HCT116 (cell line): ENCODE measurements at regions not wholly inside any gene's neighbourhood (a gene's known extent, or its start where the extent isn't known, plus 50 kb on each side); places are given as distances from the start of the nearest gene placed in this dataset.
A peak's percentile ranks its signal among the peaks of the same experiment; 100 is the strongest.

ENCODE experiments used
- ATAC-seq: fragments of 200-7000 bp; cut with Tn5 transposase; 2 replicates; pipeline ENCODE4 v1.9.1; 2020; ENCODE audit warnings: mild to moderate bottlenecking, moderate library complexity
- BruUV-seq: library from RNA; stranded (reverse); fragments of 400-500 nt; replicated peaks from 2 replicates; lab custom pipeline; 2021; lab: Mats Ljungman, UMichigan
- CTCF ChIA-PET: fragments of 300-600 bp; sonication (Branson Sonifier 250); formaldehyde crosslinking; loops from one replicate; lab custom pipeline; 2021; ENCODE audit warnings: antibody characterized with exemption; lab: Charles Lee
- POLR2A ChIA-PET: fragments of 300-600, 350-600 bp; sonication (Branson Sonifier 250); formaldehyde crosslinking; loops from one replicate; lab custom pipeline; 2021; ENCODE audit warnings: antibody characterized with exemption; lab: Charles Lee
- RAD21 ChIA-PET, 2 experiments: fragments of 300-600 bp; sonication (Branson Sonifier 250); formaldehyde crosslinking; loops; one replicate each; lab custom pipeline; 2023; ENCODE audit warnings: low total read pairs in 2 of 2; ENCODE audit not compliant: uncharacterized antibody in 2 of 2, unreplicated experiment in 2 of 2, low non-redundant PET in 1 of 2; lab: Charles Lee
- DNase-seq: peaks from one replicate; pipeline ENCODE4 v3.0.0-alpha.2; 2010; ENCODE audit warnings: low read depth, low spot score
- H2AFZ ChIP-seq: fragments of 200-600 bp; shearing (Covaris generic), sonication (generic); 2 replicates; pipeline ENCODE4 v1.6.1; 2017; ENCODE audit warnings: low read depth, mixed run types, mixed read lengths, antibody characterized with exemption, low read length; ENCODE audit not compliant: poor library complexity, severe bottlenecking
- H3K27ac ChIP-seq: 2 replicates; pipeline ENCODE4 v1.5.1; 2012; ENCODE audit warnings: low read depth, low read length
- H3K27me3 ChIP-seq: fragments of 200-600 bp; sonication (generic); 2 replicates; pipeline ENCODE4 v1.6.1; 2016; ENCODE audit warnings: mixed run types, low read length, mixed read lengths; ENCODE audit not compliant: insufficient read depth
- H3K36me3 ChIP-seq, 2 experiments: fragments of 200-500 bp in 1 of 2; fragments of 200-600 bp in 1 of 2; sonication (Bioruptor generic) in 1 of 2; sonication (generic) in 1 of 2; 2 replicates each; pipeline versions ENCODE4 v1.5.1 to v1.6.1; 2014 to 2016; ENCODE audit warnings: low read length in 2 of 2, inconsistent platforms in 1 of 2, mixed read lengths in 1 of 2, mixed run types in 1 of 2; ENCODE audit not compliant: insufficient read depth in 2 of 2, control insufficient read depth in 1 of 2
- H3K4me1 ChIP-seq, 2 experiments: fragments of 200-600 bp in 1 of 2; sonication (generic) in 1 of 2; 2 replicates each; pipeline versions ENCODE4 v1.5.1 to v1.6.1; 2012 to 2017; ENCODE audit warnings: low read length in 2 of 2, inconsistent platforms in 1 of 2, mild to moderate bottlenecking in 1 of 2, mixed read lengths in 1 of 2, mixed run types in 1 of 2, moderate library complexity in 1 of 2; ENCODE audit not compliant: insufficient read depth in 2 of 2, control insufficient read depth in 1 of 2
- H3K4me2 ChIP-seq: fragments of 200-600 bp; sonication (generic); 2 replicates; pipeline ENCODE4 v1.6.1; 2017; ENCODE audit warnings: mixed run types, low read length, mixed read lengths
- H3K4me3 ChIP-seq, 2 experiments: fragments of 200-600 bp in 1 of 2; sonication (generic) in 1 of 2; replicated peaks in 1 of 2; 2 replicates each; pipeline ENCODE4 v1.5.1; 2011 to 2016; ENCODE audit warnings: low read length in 2 of 2, control low read depth in 1 of 2, low read depth in 1 of 2, mild to moderate bottlenecking in 1 of 2, mixed read lengths in 1 of 2, mixed run types in 1 of 2
- H3K79me2 ChIP-seq: fragments of 200-600 bp; sonication (generic); 2 replicates; pipeline ENCODE4 v1.6.1; 2017; ENCODE audit warnings: mild to moderate bottlenecking, mixed run types, low read length, moderate library complexity, mixed read lengths; ENCODE audit not compliant: insufficient read depth
- H3K9ac ChIP-seq: fragments of 200-600 bp; sonication (generic); 2 replicates; pipeline ENCODE4 v1.6.1; 2016; ENCODE audit warnings: low read length, mixed read lengths
- H3K9me2 ChIP-seq: fragments of 200-600 bp; sonication (generic), shearing (Covaris generic); 2 replicates; pipeline ENCODE4 v1.6.1; 2017; ENCODE audit warnings: mixed run types, mild to moderate bottlenecking, moderate library complexity; ENCODE audit not compliant: insufficient read depth
- H3K9me3 ChIP-seq, 2 experiments: fragments of 200-500 bp in 1 of 2; fragments of 200-600 bp in 1 of 2; sonication (Bioruptor generic) in 1 of 2; sonication (generic) in 1 of 2; 2 replicates each; pipeline ENCODE4 v1.6.1; 2014 to 2017; ENCODE audit warnings: low read length in 2 of 2, mixed read lengths in 2 of 2, inconsistent platforms in 1 of 2, low read depth in 1 of 2, mild to moderate bottlenecking in 1 of 2, mixed run types in 1 of 2, moderate library complexity in 1 of 2; ENCODE audit not compliant: control insufficient read depth in 1 of 2, insufficient read depth in 1 of 2
- H4K20me1 ChIP-seq: fragments of 200-600 bp; sonication (generic), shearing (Covaris generic); 2 replicates; pipeline ENCODE4 v1.6.1; 2017; ENCODE audit warnings: mixed run types, mild to moderate bottlenecking, moderate library complexity; ENCODE audit not compliant: insufficient read depth
- EGR1 ChIP-seq: IDR thresholded peaks from 2 replicates; pipeline ENCODE4 v1.6.1; 2012; ENCODE audit warnings: low read depth
- EZH2 ChIP-seq: fragments of 200-600 bp; sonication (generic); IDR thresholded peaks from 2 replicates; pipeline ENCODE4 v1.6.1; 2017; ENCODE audit warnings: antibody characterized with exemption, mixed run types
- RAD21 ChIP-seq: IDR thresholded peaks from 2 replicates; pipeline ENCODE4 v1.6.1; 2012; ENCODE audit warnings: low read depth, mild to moderate bottlenecking
- SP1 ChIP-seq: IDR thresholded peaks from 2 replicates; pipeline ENCODE4 v1.6.1; 2012; ENCODE audit warnings: low read depth
- SRF ChIP-seq: IDR thresholded peaks from 2 replicates; pipeline ENCODE4 v1.6.1; 2012; ENCODE audit warnings: low read depth
- TCF7L2 ChIP-seq: IDR thresholded peaks from 2 replicates; pipeline ENCODE4 v1.7.0; 2011; ENCODE audit warnings: borderline replicate concordance, inconsistent platforms; ENCODE audit not compliant: insufficient read depth, insufficient read length; ENCODE audit errors: extremely low read depth
- ZBTB33 ChIP-seq: IDR thresholded peaks from 2 replicates; pipeline ENCODE4 v1.6.1; 2011; ENCODE audit warnings: mild to moderate bottlenecking, low read length, moderate library complexity; ENCODE audit not compliant: insufficient replicate concordance; ENCODE audit errors: extremely low read depth
- intact Hi-C: fragments of 100-400 bp; cut with micrococcal nuclease; formaldehyde crosslinking; loops from 2 replicates; pipeline ENCODE4 v1.10.0; 2022
- TF ChIP-seq, protein P1 (sequence below): IDR thresholded peaks from 2 replicates; pipeline ENCODE4 v1.6.1; 2012
- TF ChIP-seq, protein P2 (sequence below), 3 experiments: fragments of 200-600 bp in 1 of 3; sonication (generic) in 1 of 3; IDR thresholded peaks in 2 of 3; conservative IDR thresholded peaks in 1 of 3; 2 replicates each; pipeline ENCODE4 v1.5.1; 2012 to 2017; ENCODE audit warnings: low read depth in 2 of 3, low read length in 2 of 3, antibody characterized with exemption in 1 of 3, borderline replicate concordance in 1 of 3, control low read depth in 1 of 3, mild to moderate bottlenecking in 1 of 3, mixed read lengths in 1 of 3, mixed run types in 1 of 3, moderate library complexity in 1 of 3; ENCODE audit not compliant: insufficient read depth in 1 of 3

DNA sequence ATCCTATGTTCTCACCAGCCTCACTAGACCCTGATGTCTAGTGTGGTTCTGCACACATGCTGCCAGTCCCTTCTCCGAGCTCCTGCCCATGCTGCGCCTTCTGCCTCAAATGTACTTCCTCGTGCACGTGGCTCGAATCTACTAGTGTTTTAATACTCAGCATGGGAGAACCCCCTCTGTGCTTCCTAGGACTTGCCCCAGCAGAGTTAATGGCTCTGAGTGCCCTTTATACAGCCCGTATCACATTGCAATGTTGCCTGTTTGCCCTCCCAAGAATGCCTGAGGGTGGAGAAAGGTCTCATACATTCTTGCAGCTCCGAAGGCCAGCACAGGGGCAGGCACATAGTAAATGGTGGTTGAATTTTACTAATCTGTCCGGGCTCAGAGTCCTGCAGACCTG lies 190.8 kb upstream of the NLRP1 start:
- H3K9me2 ChIP-seq: no peaks in the 10 kb centered on the region
- H3K4me1 ChIP-seq: peaks cover 0 to under 1% of the 10 kb centered on the region in 2 experiments; a peak in 2 of 4 replicates
- intact Hi-C loops: no loop called here
- H3K27me3 ChIP-seq: peaks cover 28% of the 10 kb centered on the region
- H4K20me1 ChIP-seq: no peaks in the 10 kb centered on the region
- ATAC-seq: no peak
- H2AFZ ChIP-seq: no peak overlapping the region
- H3K79me2 ChIP-seq: no peaks in the 10 kb centered on the region
- CTCF ChIA-PET: no interaction called here
- no peak overlapping the region for H3K4me3 ChIP-seq
- no peaks in the 10 kb centered on the region for H3K9me3 ChIP-seq
- H3K36me3 ChIP-seq: no peaks in the 10 kb centered on the region
- POLR2A ChIA-PET: no interaction called here
- no peak overlapping the region for H3K27ac ChIP-seq
- H3K4me2 ChIP-seq: no peak overlapping the region
- no peak overlapping the region for H3K9ac ChIP-seq
- RAD21 ChIA-PET: no interaction called here
- BruUV-seq: no TSS peak
- DNase-seq: no peak
- TF ChIP-seq SRF: no peak
- TF ChIP-seq SP1: no peak
- TF ChIP-seq ZBTB33: no peak
- TF ChIP-seq, protein P1, sequence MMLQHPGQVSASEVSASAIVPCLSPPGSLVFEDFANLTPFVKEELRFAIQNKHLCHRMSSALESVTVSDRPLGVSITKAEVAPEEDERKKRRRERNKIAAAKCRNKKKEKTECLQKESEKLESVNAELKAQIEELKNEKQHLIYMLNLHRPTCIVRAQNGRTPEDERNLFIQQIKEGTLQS: no peak

GRCh38 chr17:5780476-5780875 lies 196.2 kb upstream of the NLRP1 start:
- TF ChIP-seq, protein P2, sequence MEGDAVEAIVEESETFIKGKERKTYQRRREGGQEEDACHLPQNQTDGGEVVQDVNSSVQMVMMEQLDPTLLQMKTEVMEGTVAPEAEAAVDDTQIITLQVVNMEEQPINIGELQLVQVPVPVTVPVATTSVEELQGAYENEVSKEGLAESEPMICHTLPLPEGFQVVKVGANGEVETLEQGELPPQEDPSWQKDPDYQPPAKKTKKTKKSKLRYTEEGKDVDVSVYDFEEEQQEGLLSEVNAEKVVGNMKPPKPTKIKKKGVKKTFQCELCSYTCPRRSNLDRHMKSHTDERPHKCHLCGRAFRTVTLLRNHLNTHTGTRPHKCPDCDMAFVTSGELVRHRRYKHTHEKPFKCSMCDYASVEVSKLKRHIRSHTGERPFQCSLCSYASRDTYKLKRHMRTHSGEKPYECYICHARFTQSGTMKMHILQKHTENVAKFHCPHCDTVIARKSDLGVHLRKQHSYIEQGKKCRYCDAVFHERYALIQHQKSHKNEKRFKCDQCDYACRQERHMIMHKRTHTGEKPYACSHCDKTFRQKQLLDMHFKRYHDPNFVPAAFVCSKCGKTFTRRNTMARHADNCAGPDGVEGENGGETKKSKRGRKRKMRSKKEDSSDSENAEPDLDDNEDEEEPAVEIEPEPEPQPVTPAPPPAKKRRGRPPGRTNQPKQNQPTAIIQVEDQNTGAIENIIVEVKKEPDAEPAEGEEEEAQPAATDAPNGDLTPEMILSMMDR (IDR thresholded peaks at IDR 0.05 in 2 of 3, conservative IDR thresholded peaks at IDR 0.05 in 1 of 3; ENCODE audit: borderline replicate concordance in 1 of 3, insufficient read depth in 1 of 3, low read depth in 2 of 3, low read length in 2 of 3): peak in 2 of 3 experiments; percentile 7 to 23; a peak in 1 of 6 replicates
- peak; percentile 22; the same call in 1 of the 2 replicates for TF ChIP-seq RAD21
- TF ChIP-seq EZH2: no peak
- peak; percentile 84 for TF ChIP-seq EGR1
- TF ChIP-seq TCF7L2: no peak
- Histone ChIP-seq H3K4me2 (peak overlapping the region; percentile 43), H3K9ac (no peak overlapping the region), H3K9me3 (no peaks in the 10 kb centered on the region), H3K79me2 (no peaks in the 10 kb centered on the region), H4K20me1 (no peaks in the 10 kb centered on the region), H3K4me1 (peaks cover 2 to 17% of the 10 kb centered on the region in 2 experiments; a peak in 3 of 4 replicates), H3K36me3 (no peaks in the 10 kb centered on the region), H3K9me2 (no peaks in the 10 kb centered on the region), H3K4me3 (no peak overlapping the region), H2AFZ (peak overlapping the region; percentile 36), H3K27ac (no peak overlapping the region), H3K27me3 (peaks cover 9% of the 10 kb centered on the region)
- intact Hi-C loops: no loop called here
- BruUV-seq: no TSS peak
- ATAC-seq (peak; percentile 85), DNase-seq (peak; percentile 31)
- POLR2A ChIA-PET: no interaction called here
- CTCF ChIA-PET: interaction anchor here (1.4 kb wide), 1 partner anchor 13 kb away, joined by 4 read pairs; no protein-coding TSS in a partner anchor
- RAD21 ChIA-PET: no interaction called here
